HepG2 (cell line): ENCODE measurements at regions not wholly inside any gene's neighbourhood (a gene's known extent, or its start where the extent isn't known, plus 50 kb on each side); places are given as distances from the start of the nearest gene placed in this dataset.

ENCODE experiments used
- ARNT ChIP-seq: fragments of 450-650 bp; IDR thresholded peaks from 2 replicates; pipeline ENCODE4 v1.6.1; 2017
- BORCS8-MEF2B ChIP-seq: sonication (generic); formaldehyde crosslinking; IDR thresholded peaks from 2 replicates; pipeline ENCODE4 v1.8.0; 2022; ENCODE audit warnings: mild to moderate bottlenecking, missing genetic modification reagents
- GATAD2A ChIP-seq: IDR thresholded peaks from 2 replicates; pipeline ENCODE4 v1.6.1; 2016
- GMEB2 ChIP-seq: IDR thresholded peaks from 2 replicates; pipeline ENCODE4 v1.6.1; 2016; ENCODE audit warnings: missing biosample characterization, missing genetic modification reagents, low read depth
- GTF3A ChIP-seq: sonication (generic); formaldehyde crosslinking; conservative IDR thresholded peaks from 2 replicates; pipeline ENCODE4 v1.4.0; 2020; ENCODE audit warnings: mild to moderate bottlenecking, missing genetic modification reagents
- HDAC1 ChIP-seq: sonication (generic); formaldehyde crosslinking; IDR thresholded peaks from 2 replicates; pipeline ENCODE4 v1.5.1; 2020; ENCODE audit warnings: mild to moderate bottlenecking, missing genetic modification reagents
- HOXA9 ChIP-seq: sonication (generic); formaldehyde crosslinking; IDR thresholded peaks from 2 replicates; pipeline ENCODE4 v1.8.1; 2022; ENCODE audit warnings: missing genetic modification reagents, mild to moderate bottlenecking, moderate library complexity, borderline replicate concordance
- KDM4B ChIP-seq: sonication (generic); formaldehyde crosslinking; IDR thresholded peaks from 2 replicates; pipeline ENCODE4 v1.4.0; 2020; ENCODE audit warnings: missing genetic modification reagents
- KDM5B ChIP-seq: sonication (generic); formaldehyde crosslinking; IDR thresholded peaks from 2 replicates; pipeline ENCODE4 v1.4.0; 2020; ENCODE audit warnings: missing genetic modification reagents, mild to moderate bottlenecking, borderline replicate concordance
- KDM6A ChIP-seq: IDR thresholded peaks from 2 replicates; pipeline ENCODE4 v1.6.1; 2016; ENCODE audit warnings: low read depth
- MEF2D ChIP-seq: sonication (generic); formaldehyde crosslinking; IDR thresholded peaks from 2 replicates; pipeline ENCODE4 v1.5.1; 2020; ENCODE audit warnings: mild to moderate bottlenecking, missing genetic modification reagents
- MEIS1 ChIP-seq: sonication (generic); formaldehyde crosslinking; IDR thresholded peaks from 2 replicates; pipeline ENCODE4 v1.9.0; 2021; ENCODE audit warnings: mild to moderate bottlenecking, missing genetic modification reagents, moderate library complexity, borderline replicate concordance
- MIXL1 ChIP-seq: IDR thresholded peaks from 2 replicates; pipeline ENCODE4 v1.6.1; 2016
- NFATC3 ChIP-seq: sonication (generic); formaldehyde crosslinking; IDR thresholded peaks from 2 replicates; pipeline ENCODE4 v1.5.1; 2020; ENCODE audit warnings: mild to moderate bottlenecking, missing genetic modification reagents
- NR2F1 ChIP-seq, 2 experiments: fragments of 450-650 bp in 1 of 2; formaldehyde crosslinking in 1 of 2; IDR thresholded peaks; 2 replicates each; pipeline versions ENCODE4 v1.5.0 to v1.6.1; 2016 to 2020; ENCODE audit warnings: mild to moderate bottlenecking in 1 of 2, missing compliant biosample characterization in 1 of 2, missing genetic modification reagents in 1 of 2, moderate library complexity in 1 of 2
- NR3C1 ChIP-seq: sonication (generic); formaldehyde crosslinking; IDR thresholded peaks from 2 replicates; pipeline ENCODE4 v1.4.0; 2020; ENCODE audit warnings: missing genetic modification reagents
- PHF5A ChIP-seq: IDR thresholded peaks from one replicate; pipeline ENCODE4 v1.6.1; 2018; ENCODE audit warnings: low read depth, missing genetic modification reagents; ENCODE audit not compliant: unreplicated experiment
- PITX1 ChIP-seq: sonication (generic); formaldehyde crosslinking; IDR thresholded peaks from 2 replicates; pipeline ENCODE4 v1.5.1; 2020; ENCODE audit warnings: mild to moderate bottlenecking, missing genetic modification reagents
- SATB2 ChIP-seq: sonication (generic); formaldehyde crosslinking; IDR thresholded peaks from 2 replicates; pipeline ENCODE4 v1.5.0; 2020; ENCODE audit warnings: missing genetic modification reagents
- SIX4 ChIP-seq: sonication (generic); formaldehyde crosslinking; IDR thresholded peaks from 2 replicates; pipeline ENCODE4 v1.4.0; 2020; ENCODE audit warnings: missing genetic modification reagents
- SRSF4 ChIP-seq: fragments of 200-400 bp; formaldehyde crosslinking; IDR thresholded peaks from one replicate; pipeline ENCODE4 v1.6.1; 2018; ENCODE audit warnings: mild to moderate bottlenecking, low read depth, low read length, moderate library complexity; ENCODE audit not compliant: poor library complexity, severe bottlenecking
- TFE3 ChIP-seq: IDR thresholded peaks from 2 replicates; pipeline ENCODE4 v1.6.1; 2016
- TSC22D2 ChIP-seq: sonication (generic); formaldehyde crosslinking; IDR thresholded peaks from 2 replicates; pipeline ENCODE4 v1.5.1; 2020; ENCODE audit warnings: missing genetic modification reagents, mild to moderate bottlenecking, borderline replicate concordance
- ZKSCAN5 ChIP-seq: sonication (generic); formaldehyde crosslinking; IDR thresholded peaks from 2 replicates; pipeline ENCODE4 v1.5.1; 2020; ENCODE audit warnings: mild to moderate bottlenecking, missing genetic modification reagents
- ZNF337 ChIP-seq: sonication (generic); formaldehyde crosslinking; IDR thresholded peaks from 2 replicates; pipeline ENCODE4 v1.5.1; 2020; ENCODE audit warnings: missing genetic modification reagents, low read depth, mild to moderate bottlenecking, borderline replicate concordance
- ZNF441 ChIP-seq: sonication (generic); formaldehyde crosslinking; IDR thresholded peaks from 2 replicates; pipeline ENCODE4 v1.7.0; 2021; ENCODE audit warnings: missing genetic modification reagents, borderline replicate concordance
- ZNF629 ChIP-seq: sonication (generic); formaldehyde crosslinking; conservative IDR thresholded peaks from 2 replicates; pipeline ENCODE4 v1.5.0; 2020; ENCODE audit warnings: missing genetic modification reagents
- ZNF678 ChIP-seq: sonication (generic); formaldehyde crosslinking; IDR thresholded peaks from 2 replicates; pipeline ENCODE4 v1.4.0; 2020; ENCODE audit warnings: mild to moderate bottlenecking, missing genetic modification reagents
- ZNF703 ChIP-seq: sonication (generic); formaldehyde crosslinking; IDR thresholded peaks from 2 replicates; pipeline ENCODE4 v1.5.1; 2020; ENCODE audit warnings: missing genetic modification reagents, mild to moderate bottlenecking, moderate library complexity, borderline replicate concordance
- ZNF781 ChIP-seq: sonication (generic); formaldehyde crosslinking; IDR thresholded peaks from 2 replicates; pipeline ENCODE4 v1.5.1; 2020; ENCODE audit warnings: borderline replicate concordance, mild to moderate bottlenecking, missing genetic modification reagents; ENCODE audit errors: not compliant biosample characterization
- TF ChIP-seq, protein P1 (sequence below): sonication (generic); formaldehyde crosslinking; IDR thresholded peaks from 2 replicates; pipeline ENCODE4 v1.5.1; 2020; ENCODE audit warnings: mild to moderate bottlenecking, missing genetic modification reagents, borderline replicate concordance

DNA sequence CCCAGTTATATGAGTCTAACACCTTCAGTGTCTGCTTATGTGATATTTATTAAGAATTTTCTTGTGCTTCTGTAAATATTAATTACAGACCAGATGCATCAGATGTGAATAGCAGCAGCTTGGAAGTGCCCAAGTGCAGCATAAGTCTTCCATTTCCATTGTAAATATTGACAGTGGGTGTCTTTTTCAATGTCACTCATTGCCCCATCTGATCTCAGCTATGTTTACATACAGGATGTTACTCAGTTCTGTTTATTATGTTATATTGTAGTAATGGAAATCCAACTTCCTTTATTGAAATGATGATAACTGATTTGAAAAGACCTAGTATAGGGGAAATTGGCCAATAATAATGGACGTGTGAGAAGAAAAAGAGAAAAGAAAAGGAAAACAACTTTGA, 296.7 kb downstream of the SAMD5 start (continued):
- TF ChIP-seq KDM4B (CRISPR knock-in tag) (no peak), ZNF781 (CRISPR knock-in tag) (no peak), TSC22D2 (CRISPR knock-in tag) (no peak), ZNF629 (no peak), SIX4 (CRISPR knock-in tag) (peak; percentile 42; the same call in 1 of the 2 replicates), MIXL1 (0 out of 2 replicates have a peak, but pooled peaks have one; percentile 49), ARNT (no peak), GMEB2 (no peak), HOXA9 (CRISPR knock-in tag) (no peak), SRSF4 (no peak), SATB2 (CRISPR knock-in tag) (no peak), PHF5A (CRISPR knock-in tag) (no peak), HDAC1 (no peak), NFATC3 (CRISPR knock-in tag) (no peak), ZNF703 (CRISPR knock-in tag) (no peak), MEF2D (CRISPR knock-in tag) (no peak), ZKSCAN5 (CRISPR knock-in tag) (no peak), KDM5B (CRISPR knock-in tag) (no peak), ZNF441 (CRISPR knock-in tag) (no peak), NR3C1 (CRISPR knock-in tag) (no peak), NR2F1 (CRISPR knock-in tag; IDR thresholded peaks at IDR 0.05) (0 out of 4 replicates have a peak, but pooled peaks of 1 of the 2 experiments have one; percentile 16), PITX1 (CRISPR knock-in tag) (no peak), KDM6A (CRISPR knock-in tag) (no peak), GTF3A (no peak), ZNF678 (CRISPR knock-in tag) (no peak), ZNF337 (no peak), MEIS1 (CRISPR knock-in tag) (no peak), GATAD2A (CRISPR knock-in tag) (peak; percentile 81), BORCS8-MEF2B (no peak), TFE3 (CRISPR knock-in tag) (no peak)
- TF ChIP-seq, protein P1, sequence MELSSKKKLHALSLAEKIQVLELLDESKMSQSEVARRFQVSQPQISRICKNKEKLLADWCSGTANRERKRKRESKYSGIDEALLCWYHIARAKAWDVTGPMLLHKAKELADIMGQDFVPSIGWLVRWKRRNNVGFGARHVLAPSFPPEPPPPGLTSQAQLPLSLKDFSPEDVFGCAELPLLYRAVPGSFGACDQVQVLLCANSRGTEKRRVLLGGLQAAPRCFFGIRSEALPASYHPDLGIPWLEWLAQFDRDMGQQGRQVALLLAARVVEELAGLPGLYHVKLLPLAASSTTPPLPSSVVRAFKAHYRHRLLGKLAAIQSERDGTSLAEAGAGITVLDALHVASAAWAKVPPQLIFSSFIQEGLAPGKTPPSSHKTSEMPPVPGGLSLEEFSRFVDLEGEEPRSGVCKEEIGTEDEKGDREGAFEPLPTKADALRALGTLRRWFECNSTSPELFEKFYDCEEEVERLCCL (CRISPR knock-in tag) = no peak
- TF ChIP-seq, all 625 proteins: peak for 39
